Mammary epithelial cell (primary cell): ENCODE measurements at regions not wholly inside any gene's neighbourhood (a gene's known extent, or its start where the extent isn't known, plus 50 kb on each side); places are given as distances from the start of the nearest gene placed in this dataset.

Source experiments
- CTCF ChIP-seq, 2 donors: IDR thresholded peaks in 1 of 2; conservative IDR thresholded peaks in 1 of 2; 2 replicates each; pipeline ENCODE4 v1.5.1; 2011 to 2012; ENCODE audit warnings: inconsistent platforms in 2 of 2, low read length in 2 of 2, mild to moderate bottlenecking in 2 of 2, control low read depth in 1 of 2, low read depth in 1 of 2; ENCODE audit not compliant: insufficient read depth in 1 of 2; ENCODE audit errors: extremely low read depth in 1 of 2
- EZH2 ChIP-seq: IDR thresholded peaks from 2 replicates; pipeline ENCODE4 v1.6.1; 2012; ENCODE audit warnings: low read length, inconsistent platforms, borderline replicate concordance

DNA sequence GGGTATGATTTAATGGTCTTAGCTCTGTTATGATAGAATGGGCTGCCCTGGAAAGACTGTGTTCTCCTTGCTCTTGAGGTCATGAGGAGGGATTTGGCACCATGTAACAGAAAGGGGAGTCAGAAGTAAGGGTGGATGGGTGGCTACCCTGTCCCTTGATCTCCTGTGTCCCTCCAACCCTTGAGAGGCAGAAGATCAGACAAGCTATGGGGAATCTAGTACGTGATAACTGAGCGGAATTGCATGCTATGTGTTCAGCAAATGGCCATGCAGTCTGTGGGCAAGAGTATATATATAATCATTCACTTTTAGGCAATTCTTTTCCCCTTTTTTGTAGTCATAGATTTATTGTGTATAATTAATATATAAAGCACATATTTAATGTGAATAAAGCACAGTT lies 174.9 kb downstream of the SEC23IP start:
- no peak for TF ChIP-seq CTCF (conservative IDR thresholded peaks at IDR 0.05 in 1 of 2, IDR thresholded peaks at IDR 0.05 in 1 of 2; ENCODE audit: extremely low read depth in 1 of 2, insufficient read depth in 1 of 2, low read depth in 1 of 2, low read length in 2 of 2)
- no peak for TF ChIP-seq EZH2
